ENCODE measurements at regions not wholly inside any gene's neighbourhood (a gene's known extent, or its start where the extent isn't known, plus 50 kb on each side); places are given as distances from the start of the nearest gene placed in this dataset.

GRCh38 chr7:33771422-33771821 is 133.9 kb upstream of the BMPER start:
- Mint-ChIP-seq H3K4me3 (no peak overlapping the region), H3K27ac (no peak overlapping the region), H3K36me3 (no peaks in the 10 kb centered on the region), H3K9me3 (no peaks in the 10 kb centered on the region), H3K27me3 (no peaks in the 10 kb centered on the region), H3K4me1 (no peaks in the 10 kb centered on the region)
- no peaks in the 10 kb centered on the region for H3K27me3 ChIP-seq (ENCODE audit: control insufficient read depth, insufficient read depth, low read length)
- no peaks in the 10 kb centered on the region for H3K36me3 ChIP-seq (ENCODE audit: control insufficient read depth, insufficient read depth, low read length)
- DNase-seq (no peak), ATAC-seq (ENCODE audit: low read depth in 2 of 2) (no peak)
- H3K4me3 ChIP-seq (ENCODE audit: low read depth, low read length), result no peak overlapping the region
- no peaks in the 10 kb centered on the region for H3K9me3 ChIP-seq (ENCODE audit: control insufficient read depth in 2 of 2, low read length in 2 of 2)
- H3K4me1 ChIP-seq (ENCODE audit: control insufficient read depth, insufficient read depth, low read length, poor library complexity, severe bottlenecking), result no peaks in the 10 kb centered on the region
- H3K27ac ChIP-seq (ENCODE audit: insufficient read depth, low read length, poor library complexity, severe bottlenecking), result no peak overlapping the region

GRCh38 chr7:33773053-33773452 is 132.3 kb upstream of the BMPER start:
- DNase-seq (no peak), ATAC-seq (ENCODE audit: low read depth in 2 of 2) (no peak)
- H3K36me3 Mint-ChIP-seq, result no peaks in the 10 kb centered on the region
- H3K9me3 ChIP-seq (ENCODE audit: control insufficient read depth in 2 of 2, low read length in 2 of 2), result no peaks in the 10 kb centered on the region
- H3K27me3 Mint-ChIP-seq, result no peaks in the 10 kb centered on the region
- H3K27me3 ChIP-seq (ENCODE audit: control insufficient read depth, insufficient read depth, low read length), result no peaks in the 10 kb centered on the region
- no peak overlapping the region for H3K27ac Mint-ChIP-seq
- H3K4me3 Mint-ChIP-seq, result no peak overlapping the region
- no peaks in the 10 kb centered on the region for H3K4me1 ChIP-seq (ENCODE audit: control insufficient read depth, insufficient read depth, low read length, poor library complexity, severe bottlenecking)
- H3K36me3 ChIP-seq (ENCODE audit: control insufficient read depth, insufficient read depth, low read length), result no peaks in the 10 kb centered on the region
- no peaks in the 10 kb centered on the region for H3K4me1 Mint-ChIP-seq
- no peak overlapping the region for H3K27ac ChIP-seq (ENCODE audit: insufficient read depth, low read length, poor library complexity, severe bottlenecking)
- H3K4me3 ChIP-seq (ENCODE audit: low read depth, low read length), result no peak overlapping the region
- H3K9me3 Mint-ChIP-seq, result no peaks in the 10 kb centered on the region

DNA sequence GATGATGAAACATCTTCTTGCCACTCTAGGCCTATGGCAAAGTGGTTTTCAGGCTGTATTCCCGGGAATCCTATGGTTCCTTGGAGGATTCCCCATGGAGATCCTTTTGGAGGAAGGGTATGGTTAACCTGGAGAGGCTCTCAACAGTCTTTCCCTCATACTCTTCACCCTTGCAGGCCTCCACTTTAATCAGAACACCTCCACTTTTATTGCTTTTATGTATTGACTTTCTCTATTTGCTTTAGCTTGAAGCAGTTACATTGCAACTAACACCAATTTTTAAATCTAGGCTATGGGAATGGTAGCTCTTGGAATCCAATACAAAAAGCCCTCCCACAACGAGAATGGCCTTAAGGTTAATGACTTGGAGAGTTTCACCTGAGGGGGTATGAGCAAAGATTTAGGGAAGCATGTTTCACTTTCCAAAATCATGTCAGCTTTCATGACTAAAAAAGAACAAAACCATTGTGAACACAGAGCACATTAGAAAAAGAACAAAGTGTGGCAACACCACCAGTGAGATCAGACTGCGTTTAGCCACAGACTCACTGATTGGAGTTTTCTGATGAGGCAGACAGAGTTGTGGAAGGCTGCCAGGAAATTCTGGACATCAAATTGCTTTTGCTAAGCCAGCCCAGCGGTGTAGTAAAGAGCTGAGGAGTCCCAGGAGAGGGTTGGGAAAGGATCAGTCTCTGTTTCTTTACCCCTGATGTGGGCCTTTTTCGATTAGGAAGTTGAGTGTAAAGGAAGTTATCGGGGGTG is 130.4 kb upstream of the BMPER start:
- no peaks in the 10 kb centered on the region for H3K9me3 ChIP-seq (ENCODE audit: control insufficient read depth in 2 of 2, low read length in 2 of 2)
- H3K4me3 ChIP-seq (ENCODE audit: low read depth, low read length), result no peak overlapping the region
- no peaks in the 10 kb centered on the region for H3K36me3 ChIP-seq (ENCODE audit: control insufficient read depth, insufficient read depth, low read length)
- peaks cover 0 to 1% (median 0%) of the 10 kb centered on the region in 7 donors for H3K9me3 Mint-ChIP-seq
- no peaks in the 10 kb centered on the region for H3K27me3 Mint-ChIP-seq
- DNase-seq, result no peak
- H3K4me1 Mint-ChIP-seq, result no peaks in the 10 kb centered on the region
- no peaks in the 10 kb centered on the region for H3K36me3 Mint-ChIP-seq
- H3K4me1 ChIP-seq (ENCODE audit: control insufficient read depth, insufficient read depth, low read length, poor library complexity, severe bottlenecking), result no peaks in the 10 kb centered on the region
- no peak for ATAC-seq (ENCODE audit: low read depth in 2 of 2)
- H3K4me3 Mint-ChIP-seq, result no peak overlapping the region
- no peak overlapping the region for H3K27ac Mint-ChIP-seq
- no peaks in the 10 kb centered on the region for H3K27me3 ChIP-seq (ENCODE audit: control insufficient read depth, insufficient read depth, low read length)
- no peak overlapping the region for H3K27ac ChIP-seq (ENCODE audit: insufficient read depth, low read length, poor library complexity, severe bottlenecking)

DNA sequence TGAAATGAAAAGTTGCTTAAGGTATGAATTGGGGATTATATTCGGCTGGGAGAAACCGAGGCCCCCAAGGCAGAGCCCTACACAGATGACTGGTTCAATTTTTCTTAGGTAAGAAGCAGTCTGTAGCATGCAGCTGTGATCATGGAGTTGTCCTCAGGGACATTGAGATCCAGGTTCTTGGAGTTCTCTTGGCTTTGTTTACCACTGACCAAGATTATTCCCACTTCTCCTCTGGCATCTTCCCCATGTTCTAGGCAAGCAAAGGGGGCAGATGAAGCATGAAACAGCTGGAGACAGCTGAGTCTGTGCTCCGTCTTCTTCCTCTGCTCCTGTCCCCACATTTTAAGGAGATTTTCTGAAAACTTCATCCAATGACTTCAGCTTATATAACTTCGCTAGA is 129.5 kb upstream of the BMPER start:
- H3K27me3 ChIP-seq (ENCODE audit: control insufficient read depth, insufficient read depth, low read length), result no peaks in the 10 kb centered on the region
- Mint-ChIP-seq H3K36me3 (no peaks in the 10 kb centered on the region), H3K4me1 (no peaks in the 10 kb centered on the region), H3K4me3 (no peak overlapping the region), H3K27me3 (no peaks in the 10 kb centered on the region), H3K9me3 (peaks cover 0 to 1% (median 0%) of the 10 kb centered on the region in 7 donors), H3K27ac (no peak overlapping the region)
- H3K36me3 ChIP-seq (ENCODE audit: control insufficient read depth, insufficient read depth, low read length), result no peaks in the 10 kb centered on the region
- ATAC-seq (ENCODE audit: low read depth in 2 of 2) (no peak), DNase-seq (no peak)
- H3K4me3 ChIP-seq (ENCODE audit: low read depth, low read length), result no peak overlapping the region
- no peaks in the 10 kb centered on the region for H3K9me3 ChIP-seq (ENCODE audit: control insufficient read depth in 2 of 2, low read length in 2 of 2)
- H3K27ac ChIP-seq (ENCODE audit: insufficient read depth, low read length, poor library complexity, severe bottlenecking), result no peak overlapping the region
- H3K4me1 ChIP-seq (ENCODE audit: control insufficient read depth, insufficient read depth, low read length, poor library complexity, severe bottlenecking), result no peaks in the 10 kb centered on the region

DNA sequence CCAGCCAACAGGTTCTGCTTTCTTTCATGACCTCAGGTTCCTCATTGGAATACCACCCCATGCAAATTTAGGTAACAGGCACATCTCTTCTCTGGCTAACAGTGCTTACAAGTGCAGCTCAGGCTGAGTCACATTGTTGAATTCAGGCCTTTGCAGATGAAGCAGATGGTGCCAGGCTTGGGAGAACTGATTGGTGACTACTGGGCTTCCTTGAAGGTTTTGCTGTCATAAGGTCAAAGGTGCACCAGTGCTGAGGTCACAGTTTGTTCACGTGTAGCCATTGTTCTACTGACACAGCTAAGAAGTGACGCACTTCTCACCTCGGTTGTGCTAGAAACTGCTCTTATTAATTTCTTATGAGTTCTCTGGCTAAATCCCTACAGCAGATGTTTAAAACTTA is 128.6 kb upstream of the BMPER start:
- H3K4me3 ChIP-seq (ENCODE audit: low read depth, low read length), result no peak overlapping the region
- DNase-seq (no peak), ATAC-seq (ENCODE audit: low read depth in 2 of 2) (no peak)
- Mint-ChIP-seq H3K4me3 (no peak overlapping the region), H3K9me3 (peaks cover 0 to 1% (median 0%) of the 10 kb centered on the region in 7 donors), H3K27me3 (no peaks in the 10 kb centered on the region), H3K36me3 (no peaks in the 10 kb centered on the region), H3K27ac (no peak overlapping the region), H3K4me1 (no peaks in the 10 kb centered on the region)
- H3K4me1 ChIP-seq (ENCODE audit: control insufficient read depth, insufficient read depth, low read length, poor library complexity, severe bottlenecking), result no peaks in the 10 kb centered on the region
- no peak overlapping the region for H3K27ac ChIP-seq (ENCODE audit: insufficient read depth, low read length, poor library complexity, severe bottlenecking)
- no peaks in the 10 kb centered on the region for H3K27me3 ChIP-seq (ENCODE audit: control insufficient read depth, insufficient read depth, low read length)
- H3K9me3 ChIP-seq (ENCODE audit: control insufficient read depth in 2 of 2, low read length in 2 of 2), result no peaks in the 10 kb centered on the region
- H3K36me3 ChIP-seq (ENCODE audit: control insufficient read depth, insufficient read depth, low read length), result no peaks in the 10 kb centered on the region

- no peaks in the 10 kb centered on the region for H3K4me1 ChIP-seq (ENCODE audit: control insufficient read depth, insufficient read depth, low read length, poor library complexity, severe bottlenecking)
- H3K36me3 ChIP-seq (ENCODE audit: control insufficient read depth, insufficient read depth, low read length), result no peaks in the 10 kb centered on the region
- H3K9me3 Mint-ChIP-seq, result peaks cover 0 to 2% (median 0%) of the 10 kb centered on the region in 7 donors
- H3K27ac ChIP-seq (ENCODE audit: insufficient read depth, low read length, poor library complexity, severe bottlenecking), result no peak overlapping the region
- no peaks in the 10 kb centered on the region for H3K27me3 ChIP-seq (ENCODE audit: control insufficient read depth, insufficient read depth, low read length)
- no peak for ATAC-seq (ENCODE audit: low read depth in 2 of 2)
- no peaks in the 10 kb centered on the region for H3K4me1 Mint-ChIP-seq
- DNase-seq, result no peak
- no peaks in the 10 kb centered on the region for H3K9me3 ChIP-seq (ENCODE audit: control insufficient read depth in 2 of 2, low read length in 2 of 2)
- H3K27me3 Mint-ChIP-seq, result no peaks in the 10 kb centered on the region
- H3K4me3 Mint-ChIP-seq, result no peak overlapping the region
- H3K4me3 ChIP-seq (ENCODE audit: low read depth, low read length), result no peak overlapping the region
- H3K27ac Mint-ChIP-seq, result no peak overlapping the region
- H3K36me3 Mint-ChIP-seq, result peaks cover 3% of the 10 kb centered on the region
Observed at GRCh38 chr7:33778195-33778594, 127.1 kb upstream of the BMPER start.

GRCh38 chr7:33779216-33779615 is 126.1 kb upstream of the BMPER start:
- peaks cover 0 to 2% (median 0%) of the 10 kb centered on the region in 7 donors for H3K9me3 Mint-ChIP-seq
- H3K36me3 Mint-ChIP-seq, result peaks cover 3% of the 10 kb centered on the region
- no peaks in the 10 kb centered on the region for H3K4me1 Mint-ChIP-seq
- no peaks in the 10 kb centered on the region for H3K27me3 Mint-ChIP-seq
- no peaks in the 10 kb centered on the region for H3K9me3 ChIP-seq (ENCODE audit: control insufficient read depth in 2 of 2, low read length in 2 of 2)
- H3K4me1 ChIP-seq (ENCODE audit: control insufficient read depth, insufficient read depth, low read length, poor library complexity, severe bottlenecking), result no peaks in the 10 kb centered on the region
- no peak overlapping the region for H3K27ac Mint-ChIP-seq
- no peak overlapping the region for H3K27ac ChIP-seq (ENCODE audit: insufficient read depth, low read length, poor library complexity, severe bottlenecking)
- H3K4me3 Mint-ChIP-seq, result no peak overlapping the region
- no peak for ATAC-seq (ENCODE audit: low read depth in 2 of 2)
- no peak overlapping the region for H3K4me3 ChIP-seq (ENCODE audit: low read depth, low read length)
- no peaks in the 10 kb centered on the region for H3K27me3 ChIP-seq (ENCODE audit: control insufficient read depth, insufficient read depth, low read length)
- H3K36me3 ChIP-seq (ENCODE audit: control insufficient read depth, insufficient read depth, low read length), result no peaks in the 10 kb centered on the region
- DNase-seq, result no peak

DNA sequence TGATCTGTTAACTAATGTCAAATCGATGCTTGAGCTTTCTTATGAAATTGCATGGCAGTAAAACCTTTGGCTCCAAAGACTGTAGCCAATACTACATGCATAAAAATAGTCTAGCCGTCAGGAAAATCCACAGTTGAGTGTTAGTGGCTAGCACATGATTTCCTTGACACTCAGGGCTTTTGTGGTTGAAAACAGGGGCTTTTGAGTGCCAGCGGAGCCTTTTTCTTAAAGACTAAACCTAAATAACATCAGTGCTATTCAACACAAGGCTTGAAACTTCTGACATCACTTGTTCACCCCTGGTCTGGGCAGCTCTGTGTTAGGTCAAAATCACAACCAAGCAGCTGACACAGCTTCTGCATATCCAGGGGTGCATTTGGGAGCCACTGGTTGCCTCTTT is 124.2 kb upstream of the BMPER start:
- Histone ChIP-seq H3K36me3 (ENCODE audit: control insufficient read depth, insufficient read depth, low read length) (no peaks in the 10 kb centered on the region), H3K4me1 (ENCODE audit: control insufficient read depth, insufficient read depth, low read length, poor library complexity, severe bottlenecking) (no peaks in the 10 kb centered on the region), H3K27me3 (ENCODE audit: control insufficient read depth, insufficient read depth, low read length) (no peaks in the 10 kb centered on the region), H3K4me3 (ENCODE audit: low read depth, low read length) (no peak overlapping the region), H3K9me3 (ENCODE audit: control insufficient read depth in 2 of 2, low read length in 2 of 2) (no peaks in the 10 kb centered on the region), H3K27ac (ENCODE audit: insufficient read depth, low read length, poor library complexity, severe bottlenecking) (no peak overlapping the region)
- H3K27me3 Mint-ChIP-seq, result no peaks in the 10 kb centered on the region
- ATAC-seq (ENCODE audit: low read depth in 2 of 2) (no peak), DNase-seq (no peak)
- no peak overlapping the region for H3K4me3 Mint-ChIP-seq
- peaks cover 3% of the 10 kb centered on the region for H3K36me3 Mint-ChIP-seq
- no peaks in the 10 kb centered on the region for H3K4me1 Mint-ChIP-seq
- H3K9me3 Mint-ChIP-seq, result peaks cover 0 to 2% (median 0%) of the 10 kb centered on the region in 7 donors
- no peak overlapping the region for H3K27ac Mint-ChIP-seq

Measured in CD4-positive, CD25-positive, alpha-beta regulatory T cell (primary cell).